HG02973 (cell line): ENCODE measurements at regions not wholly inside any gene's neighbourhood (a gene's known extent, or its start where the extent isn't known, plus 50 kb on each side); places are given as distances from the start of the nearest gene placed in this dataset.

ENCODE experiments used
- ATAC-seq: cut with Tn5 transposase; IDR thresholded peaks from one replicate; pipeline ENCODE4 v1.9.1; 2021; ENCODE audit warnings: moderate library complexity; ENCODE audit not compliant: unreplicated experiment

DNA sequence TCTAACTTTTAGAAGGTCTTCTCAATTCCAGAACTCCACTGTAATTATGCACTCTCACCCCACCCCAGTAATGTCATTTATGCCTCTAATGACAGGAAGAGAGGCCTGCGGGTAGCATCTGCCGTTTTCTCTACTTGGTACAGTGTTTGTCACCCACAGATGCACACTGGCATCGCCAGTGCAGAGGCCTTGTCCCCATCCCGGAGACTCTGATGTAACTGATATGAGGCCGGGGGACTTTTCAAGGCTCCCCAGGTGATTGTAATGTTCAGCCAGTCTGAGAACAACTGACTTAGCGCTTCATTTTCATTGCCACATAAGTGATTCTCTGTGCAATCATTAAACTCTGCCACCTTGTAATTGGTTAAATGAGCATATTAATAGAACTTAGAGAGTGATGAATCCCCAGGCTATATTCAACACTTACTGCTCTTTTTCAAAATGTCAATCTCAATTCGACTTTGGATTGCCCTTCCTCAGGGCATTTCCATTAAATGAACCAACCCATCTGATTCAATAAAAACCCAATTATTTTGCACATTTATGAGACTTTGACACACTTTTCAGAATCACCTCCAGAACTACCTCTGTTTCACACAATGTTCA is 113.2 kb downstream of the HERPUD2 start:
- ATAC-seq, result no peak

DNA sequence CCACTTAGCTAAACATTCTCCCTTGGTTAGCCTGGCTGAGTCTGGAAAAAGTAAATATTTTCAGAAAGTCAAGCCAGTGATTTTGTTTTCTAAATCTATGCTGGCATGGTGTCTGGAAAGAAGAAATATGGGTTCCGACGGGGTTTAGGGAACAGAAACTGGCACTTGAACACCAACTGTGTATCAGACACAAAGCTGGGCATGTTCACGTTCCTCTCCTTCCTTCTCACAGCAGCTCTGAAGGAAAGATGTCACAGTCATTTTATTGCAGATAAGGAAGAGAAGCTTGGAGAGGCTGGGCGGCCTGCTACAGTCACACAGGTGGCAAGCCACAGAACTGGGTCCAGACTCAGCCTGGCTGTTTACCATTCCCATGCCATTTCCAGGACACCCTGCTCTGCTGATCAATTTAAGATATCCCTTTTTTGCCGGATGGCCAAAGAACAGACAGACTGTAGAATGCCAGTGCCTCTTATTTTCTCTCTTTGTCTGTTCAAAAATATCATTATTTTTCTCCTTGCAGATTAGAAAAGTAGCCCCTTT is 118.8 kb downstream of the HERPUD2 start:
- ATAC-seq, result no peak

DNA sequence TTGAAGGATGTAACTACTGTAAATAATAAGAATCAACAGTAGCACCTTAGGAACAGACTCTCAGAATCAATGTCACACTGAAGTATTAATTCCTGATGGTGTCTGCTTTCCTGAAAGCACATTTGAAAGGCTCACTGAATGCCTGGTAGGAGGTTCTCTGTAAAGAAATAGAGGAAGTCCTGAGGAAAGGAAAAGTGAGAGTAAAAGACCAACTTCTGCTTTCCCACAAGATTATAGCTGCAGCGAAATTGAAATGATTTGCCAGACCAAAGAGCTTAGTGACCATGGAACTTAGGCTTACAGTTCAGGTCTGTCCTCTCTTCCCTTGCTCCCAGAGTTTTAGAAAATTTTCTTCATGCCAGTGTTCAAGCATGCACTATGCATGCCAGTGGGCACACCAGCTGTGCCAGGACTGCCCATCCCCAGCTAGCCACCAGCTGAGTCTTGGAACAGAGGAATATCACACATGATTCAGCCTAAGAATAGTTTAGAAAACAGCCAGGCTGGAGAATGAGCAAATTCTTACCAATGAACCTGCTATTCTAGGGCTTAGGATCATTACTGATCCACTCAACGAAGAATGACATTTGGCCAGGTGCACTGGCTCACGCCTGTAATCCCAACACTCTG is 123.2 kb downstream of the HERPUD2 start:
- no peak for ATAC-seq

DNA sequence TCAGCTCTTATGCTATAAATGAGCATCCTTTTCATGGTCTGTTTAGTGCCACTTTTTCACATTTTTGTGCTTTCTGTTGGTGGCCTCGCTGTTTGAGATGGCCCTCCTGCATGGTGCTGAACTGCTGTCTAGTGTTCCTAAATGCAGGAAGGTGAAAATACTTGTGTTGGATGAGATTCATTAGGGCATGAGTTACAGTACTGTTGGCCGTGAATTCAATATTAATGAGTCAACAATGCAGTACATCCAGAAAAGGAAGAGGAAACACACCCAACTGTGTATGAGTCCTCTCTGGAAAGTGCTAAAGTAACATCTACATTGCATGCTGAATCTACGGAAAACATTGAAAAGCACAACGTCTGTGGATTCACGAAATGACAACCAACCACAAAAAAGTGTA is 124.0 kb downstream of the HERPUD2 start:
- no peak for ATAC-seq

DNA sequence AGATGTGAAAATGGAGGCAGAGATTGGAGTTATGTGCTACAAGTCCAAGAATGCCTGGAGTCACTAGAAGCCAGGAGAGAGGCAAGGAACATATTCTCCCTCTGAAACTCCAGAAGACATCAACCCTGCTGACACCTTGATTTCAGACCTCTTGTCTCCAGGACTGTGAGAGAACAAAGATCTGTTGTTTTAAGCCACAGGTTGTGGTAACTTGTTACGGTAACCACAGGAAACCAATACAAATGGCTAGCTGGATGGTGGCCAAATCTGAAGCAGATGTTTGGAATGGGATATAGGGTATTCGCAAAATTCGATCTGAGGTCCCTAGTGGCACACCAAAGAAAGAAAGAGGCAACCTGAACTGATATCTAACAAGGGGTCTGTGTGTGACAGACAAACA is 129.0 kb downstream of the HERPUD2 start:
- no peak for ATAC-seq

DNA sequence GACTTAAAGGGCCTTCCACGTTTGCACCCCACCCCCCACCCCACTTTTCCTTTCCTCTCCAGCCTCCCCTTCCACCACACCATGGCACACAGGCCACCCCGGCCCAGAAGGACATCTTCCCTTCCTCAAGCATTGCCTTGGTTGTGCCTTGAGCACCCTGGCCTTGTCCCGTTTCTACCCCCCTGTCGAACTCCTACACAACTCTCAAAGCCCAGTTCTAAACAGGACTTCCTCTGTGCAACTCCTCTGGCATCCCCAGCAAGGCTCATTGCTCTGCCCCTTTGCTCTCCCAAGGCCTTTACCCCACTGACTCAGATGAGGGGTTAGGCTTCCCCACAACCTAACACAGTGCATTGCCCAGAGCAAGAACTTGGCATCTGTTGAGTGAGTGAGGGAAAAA is 136.1 kb downstream of the HERPUD2 start:
- no peak for ATAC-seq

DNA sequence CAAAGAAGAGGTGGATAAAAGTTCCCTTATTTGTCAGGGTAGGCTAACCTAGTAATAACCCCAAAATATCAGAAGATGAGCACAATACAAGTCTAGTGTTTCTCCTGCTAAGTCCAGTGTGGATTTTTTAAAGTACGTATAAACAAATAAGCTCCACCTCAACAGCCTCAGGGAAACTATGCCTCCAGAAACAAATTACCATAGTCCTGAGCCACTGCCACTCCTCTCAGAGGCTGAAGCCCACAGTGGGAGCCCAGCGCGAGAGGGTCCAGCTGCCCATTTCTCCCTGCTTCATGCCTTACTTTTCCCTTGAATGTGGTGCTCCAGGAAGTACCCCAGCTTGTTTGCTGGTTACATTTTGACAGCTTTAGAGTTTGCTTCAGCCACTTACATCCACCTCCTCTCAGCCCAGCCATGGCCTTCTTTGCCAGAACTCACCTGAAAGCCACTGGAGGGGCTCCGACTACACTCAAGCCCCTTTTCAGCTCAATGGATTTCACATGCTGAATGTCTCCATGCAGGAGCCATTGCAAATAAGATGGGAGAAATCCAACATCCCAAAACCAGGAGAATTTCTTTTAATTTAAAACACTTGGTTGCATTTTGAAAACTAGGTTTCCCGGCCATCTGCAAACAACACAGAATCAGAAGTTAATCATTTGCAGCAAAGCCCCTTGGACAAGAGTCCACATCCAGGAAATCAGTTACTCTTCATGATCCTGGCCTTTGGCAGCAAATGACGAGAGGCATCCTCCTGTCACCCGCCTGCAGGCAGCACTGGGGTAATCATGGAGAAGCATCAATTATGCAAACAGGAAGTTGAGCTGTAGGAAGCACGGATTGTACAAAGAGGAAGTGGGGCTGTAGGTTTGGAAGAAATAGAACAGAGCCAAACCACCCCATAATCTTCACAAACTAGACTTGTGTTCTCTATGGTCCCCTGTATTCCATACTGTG is 138.1 kb downstream of the HERPUD2 start:
- no peak for ATAC-seq

DNA sequence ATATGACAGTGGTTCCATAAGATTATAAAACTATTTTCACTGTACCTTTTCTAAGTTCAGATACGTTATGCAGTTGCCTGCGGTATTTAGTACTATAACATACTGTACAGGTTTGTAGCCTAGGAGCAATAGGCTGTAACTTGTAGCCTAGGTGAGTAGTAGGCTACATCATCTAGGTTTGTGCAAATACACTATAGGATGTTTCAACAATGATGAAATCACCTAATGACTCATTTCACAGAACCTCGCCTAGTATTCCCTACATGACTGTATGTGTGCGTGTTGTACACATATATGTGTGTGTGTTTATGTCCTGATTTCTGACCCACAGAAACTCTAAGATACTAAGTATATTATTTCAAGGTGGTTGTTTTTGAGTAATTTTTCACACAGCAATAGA is 139.0 kb downstream of the HERPUD2 start:
- ATAC-seq, result no peak

DNA sequence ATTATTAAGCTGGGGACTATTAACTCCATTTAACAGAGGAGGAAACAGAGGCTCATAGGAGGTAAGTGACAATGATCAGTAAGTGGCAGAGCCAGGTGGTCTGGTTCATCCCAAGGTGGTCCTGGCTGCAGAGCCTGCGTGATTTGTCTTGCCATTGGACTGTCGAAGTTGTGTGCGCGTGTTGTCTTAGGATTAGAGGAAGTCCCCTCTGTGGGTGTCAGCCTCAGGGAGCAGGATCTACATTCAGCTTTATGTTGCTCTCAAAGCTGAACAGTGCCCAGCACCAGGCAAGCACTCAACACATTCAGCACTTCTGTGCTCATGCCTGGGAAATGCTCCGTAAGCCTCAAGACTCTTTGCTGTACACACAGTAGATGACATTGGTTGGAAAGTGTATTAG is 139.5 kb downstream of the HERPUD2 start:
- no peak for ATAC-seq

DNA sequence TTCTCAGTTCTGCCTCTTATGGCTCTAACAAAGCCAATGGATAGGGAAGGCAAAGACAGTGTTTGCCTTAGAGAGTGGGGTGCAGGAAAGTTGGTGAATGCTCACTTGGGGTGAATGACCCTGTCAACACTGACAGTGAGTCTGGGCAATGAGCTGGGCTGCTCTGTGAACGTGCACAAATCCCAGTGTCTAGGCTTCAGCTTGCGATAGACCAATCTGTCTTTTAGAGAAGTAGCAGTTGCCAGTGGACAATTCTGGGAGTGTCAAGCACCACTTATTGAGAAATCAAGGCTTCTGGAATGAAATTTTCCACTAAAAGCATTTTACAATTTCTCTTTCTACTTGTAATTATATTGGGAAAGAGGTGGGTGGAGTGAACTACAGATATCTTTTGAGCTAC is 141.4 kb downstream of the HERPUD2 start:
- no peak for ATAC-seq

DNA sequence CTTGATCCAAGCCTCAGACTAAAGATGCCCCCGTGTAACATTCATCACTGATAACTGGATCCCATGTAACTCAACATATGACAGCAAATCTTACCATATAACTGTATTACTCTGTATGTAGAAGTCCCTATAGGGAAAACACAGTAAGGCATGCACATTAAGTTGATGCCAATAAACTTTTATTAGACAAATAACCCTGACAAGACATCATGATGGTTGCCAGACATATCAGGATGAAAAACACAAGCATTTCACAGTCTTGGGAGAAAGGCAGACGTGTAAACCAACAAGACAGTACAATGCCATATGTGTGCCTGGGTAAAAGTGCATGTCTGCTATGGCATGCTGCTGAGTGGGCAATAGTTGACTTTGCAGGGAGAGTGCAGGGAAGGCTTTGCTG is 142.2 kb downstream of the HERPUD2 start:
- no peak for ATAC-seq

DNA sequence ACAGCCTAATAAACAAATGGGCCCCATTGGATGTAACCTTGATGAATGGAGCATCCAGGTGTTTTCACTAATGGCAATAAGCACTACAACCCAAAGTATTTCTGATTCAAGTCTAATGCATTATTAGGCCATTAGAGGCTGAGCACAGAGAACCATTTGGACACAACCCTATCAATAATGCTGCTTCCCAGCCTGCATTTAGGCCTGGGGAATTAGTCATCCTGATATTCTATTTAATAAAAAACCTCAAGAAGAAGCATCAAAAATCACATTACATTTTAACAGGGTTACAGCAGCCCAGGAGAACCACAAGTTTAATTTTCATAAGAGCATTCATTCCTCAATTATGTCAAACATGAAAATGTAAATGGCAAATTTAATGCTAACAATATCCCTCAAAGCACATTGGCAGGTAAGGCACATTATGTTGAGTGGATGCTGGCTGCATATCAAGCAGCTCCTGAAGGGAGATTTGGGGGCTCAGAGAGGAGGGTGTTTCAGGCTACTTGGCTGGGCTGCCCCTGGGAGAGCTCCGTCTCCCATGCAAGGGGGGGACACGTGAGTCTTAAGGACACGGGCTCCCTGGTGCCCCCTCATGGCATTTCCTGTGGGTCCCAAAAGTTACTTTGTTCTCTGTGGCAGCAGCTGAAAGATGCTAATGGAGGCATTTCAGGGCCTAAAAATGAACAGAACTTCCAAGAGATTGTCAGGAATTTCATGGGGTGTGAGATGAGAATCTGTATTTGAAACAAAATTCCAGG is 143.4 kb downstream of the HERPUD2 start:
- no peak for ATAC-seq

DNA sequence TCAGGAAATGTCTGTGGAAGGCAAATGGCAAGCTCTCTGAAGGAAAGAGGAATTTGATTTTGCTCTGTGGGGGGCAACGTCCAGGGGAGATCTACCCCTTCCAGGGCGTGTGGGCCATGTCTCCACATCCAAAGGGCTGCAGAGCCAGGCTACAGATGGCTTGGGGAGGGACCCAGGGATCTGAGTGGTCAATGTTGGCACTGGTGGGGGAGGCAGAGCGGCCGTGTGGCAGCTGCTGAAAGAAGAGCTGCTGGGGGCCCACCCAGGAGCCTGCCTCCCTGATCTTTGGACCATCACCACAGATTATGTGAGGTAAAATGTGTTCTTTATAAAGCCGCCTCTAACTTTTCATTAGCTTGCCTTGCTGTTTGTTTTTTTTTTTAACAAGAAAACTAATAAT is 144.1 kb downstream of the HERPUD2 start:
- ATAC-seq, result no peak

DNA sequence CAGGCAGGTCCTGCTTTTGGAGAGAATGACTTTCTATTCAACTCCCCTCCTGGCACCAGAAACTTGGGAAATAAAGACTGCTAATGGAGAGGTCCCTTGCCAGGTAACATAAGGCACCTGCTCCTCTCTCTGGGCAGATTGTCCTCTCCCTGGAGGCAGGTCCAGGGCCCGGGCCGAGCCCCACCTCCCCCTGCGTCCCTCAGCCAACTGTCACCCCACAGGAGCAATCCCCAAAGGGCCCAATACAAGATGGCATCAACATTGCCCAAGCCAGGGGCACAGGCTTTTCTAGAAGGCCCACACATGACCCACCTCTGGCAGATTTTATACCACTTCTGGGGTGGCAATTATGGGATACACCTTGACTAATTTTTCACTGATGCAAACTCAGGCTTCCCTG is 145.2 kb downstream of the HERPUD2 start:
- no peak for ATAC-seq

DNA sequence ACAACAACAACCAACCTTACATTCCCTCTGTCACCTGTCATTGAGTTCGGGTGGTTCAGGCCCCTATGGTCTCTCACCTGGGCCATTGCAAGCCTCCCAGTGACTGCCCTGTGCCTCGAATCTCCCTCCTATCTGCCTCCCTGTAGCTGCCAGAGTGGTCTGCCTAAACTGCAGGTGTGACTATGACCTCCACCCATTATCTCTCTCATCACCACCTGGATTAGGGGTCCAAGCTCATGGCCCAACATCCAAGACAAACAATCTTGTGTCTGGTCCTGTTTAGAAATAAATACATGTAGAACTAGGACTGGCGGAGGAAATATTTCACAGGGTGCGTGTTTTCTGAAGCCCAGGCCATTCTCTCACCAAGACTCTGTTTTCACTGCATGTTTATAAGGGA is 146.6 kb downstream of the HERPUD2 start:
- ATAC-seq, result no peak

DNA sequence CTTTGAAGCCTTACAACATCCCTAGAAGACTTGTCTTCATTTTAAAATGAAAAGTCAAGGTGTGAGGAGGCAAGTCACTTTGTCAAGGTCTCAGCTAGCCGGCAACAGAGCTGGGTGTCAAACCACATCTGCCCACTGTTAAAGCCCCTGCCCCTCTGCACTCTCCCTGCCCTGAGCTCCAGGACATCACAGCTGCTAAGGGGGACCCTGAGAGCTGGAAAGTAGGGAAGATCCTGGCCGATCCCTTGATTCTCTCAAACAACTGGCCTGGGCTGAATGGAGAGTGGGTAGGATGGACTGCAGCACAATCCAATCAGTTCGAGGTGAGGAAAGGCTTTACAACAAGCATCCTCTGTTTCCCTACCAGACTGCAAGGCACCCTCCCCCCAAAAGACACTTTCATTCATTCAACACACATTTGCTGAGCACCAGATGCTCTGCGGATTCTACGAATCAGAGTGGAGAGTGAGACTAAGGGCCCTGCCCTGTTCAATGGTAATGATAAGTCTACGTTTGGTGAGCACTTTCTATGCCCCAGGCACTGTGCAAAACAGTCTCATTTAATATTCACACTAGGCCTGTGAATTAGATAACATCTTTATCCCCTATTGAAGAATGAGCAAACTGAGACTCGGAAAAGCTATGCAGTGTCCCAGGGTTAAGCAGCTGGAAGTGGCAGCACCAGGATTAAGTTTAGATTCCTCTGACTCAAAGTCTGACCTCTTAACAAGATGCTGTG is 148.1 kb downstream of the HERPUD2 start:
- ATAC-seq, result no peak

DNA sequence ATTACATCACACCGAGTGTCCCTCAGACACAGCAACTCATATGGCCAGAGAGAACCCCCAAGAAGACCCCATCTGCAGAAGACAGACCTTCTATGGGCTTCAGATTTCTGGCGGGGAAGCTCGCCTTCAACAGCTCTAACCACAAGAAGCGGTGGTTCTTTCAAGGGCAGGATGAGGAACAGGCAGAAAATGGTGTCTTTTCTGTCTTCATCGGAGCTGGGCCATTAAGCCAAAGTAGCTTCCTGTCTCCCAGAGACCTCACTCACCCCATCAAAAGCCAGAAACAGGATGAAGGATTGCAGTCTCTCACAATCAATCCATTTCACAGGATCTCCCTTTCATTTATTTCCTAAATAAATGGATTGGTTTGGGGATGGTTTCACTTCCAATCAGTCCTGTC is 149.1 kb downstream of the HERPUD2 start:
- no peak for ATAC-seq

DNA sequence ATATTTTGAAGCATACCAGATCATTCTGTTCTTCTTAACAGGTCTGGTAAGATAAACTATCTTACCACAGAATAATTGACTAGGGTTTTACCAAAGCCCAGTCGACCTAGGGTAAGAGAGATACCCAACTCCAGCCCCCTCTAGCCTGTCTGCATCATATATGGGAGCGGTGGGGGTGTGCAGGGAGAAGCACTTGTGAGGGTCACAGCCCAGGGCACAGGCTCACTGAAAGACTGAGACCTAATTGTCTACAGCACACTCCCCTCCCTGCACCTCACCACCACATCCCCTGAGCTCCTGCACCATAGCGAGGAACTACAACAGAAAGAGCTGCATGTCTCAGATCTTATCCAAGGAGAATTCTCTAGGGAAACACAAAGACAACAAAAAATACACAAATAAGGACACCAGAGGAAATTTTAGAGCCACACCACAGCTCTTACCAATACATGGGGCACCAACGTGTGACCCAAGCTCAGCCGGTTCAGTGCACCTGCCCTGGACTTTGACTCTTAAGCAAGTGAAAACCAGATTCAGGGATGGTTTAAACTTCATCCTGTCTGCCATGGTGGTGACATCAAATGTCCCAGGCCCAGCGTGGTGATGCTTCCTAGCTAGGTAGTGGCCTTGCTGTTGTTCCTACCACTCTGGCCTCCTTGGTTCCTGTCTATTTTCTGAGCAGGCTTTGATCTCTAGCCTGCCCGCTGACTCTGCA is 150.8 kb downstream of the HERPUD2 start:
- no peak for ATAC-seq
